Neuronal stem cell (in vitro differentiated cells): ENCODE measurements at regions not wholly inside any gene's neighbourhood (a gene's known extent, or its start where the extent isn't known, plus 50 kb on each side); places are given as distances from the start of the nearest gene placed in this dataset.
"Not testable (repeated sequence)": the region's sequence is repeated elsewhere in the genome, so short reads cannot be mapped to it uniquely, and the experiment has no call there.

Source experiments
- DNase-seq: peaks from one replicate; pipeline ENCODE4 v3.0.0-alpha.2; 2013; ENCODE audit warnings: low spot score
- H2AFZ ChIP-seq: one replicate; pipeline ENCODE4 v1.6.1; 2013; ENCODE audit warnings: mild to moderate bottlenecking, low read length, inconsistent platforms
- H2AK5ac ChIP-seq: 2 replicates; pipeline ENCODE4 v1.6.1; 2013; ENCODE audit warnings: low read depth, mild to moderate bottlenecking, inconsistent platforms, low read length, moderate library complexity, mixed read lengths
- H2BK120ac ChIP-seq: 2 replicates; pipeline ENCODE4 v1.6.1; 2013; ENCODE audit warnings: low read depth, mild to moderate bottlenecking, inconsistent platforms, low read length, moderate library complexity, mixed read lengths
- H2BK12ac ChIP-seq: one replicate; pipeline ENCODE4 v1.6.1; 2013; ENCODE audit warnings: low read length, inconsistent platforms
- H2BK15ac ChIP-seq: 2 replicates; pipeline ENCODE4 v1.6.1; 2013; ENCODE audit warnings: mild to moderate bottlenecking, low read length, inconsistent platforms, mixed read lengths
- H2BK5ac ChIP-seq: one replicate; pipeline ENCODE4 v1.6.1; 2013; ENCODE audit warnings: inconsistent platforms, mild to moderate bottlenecking, low read length, moderate library complexity
- H3K14ac ChIP-seq: one replicate; pipeline ENCODE4 v1.6.1; 2013; ENCODE audit warnings: low read length, inconsistent platforms
- H3K18ac ChIP-seq: 2 replicates; pipeline ENCODE4 v1.6.1; 2013; ENCODE audit warnings: low read length, inconsistent platforms
- H3K23ac ChIP-seq: 2 replicates; pipeline ENCODE4 v1.6.1; 2013; ENCODE audit warnings: low read depth, mild to moderate bottlenecking, mixed read lengths, low read length, inconsistent platforms; ENCODE audit not compliant: poor library complexity
- H3K27ac ChIP-seq: replicated peaks from 3 replicates; pipeline ENCODE4 v1.5.1; 2013; ENCODE audit warnings: low read length, inconsistent platforms
- H3K27me3 ChIP-seq, 3 experiments: 2 replicates each; pipeline ENCODE4 v1.6.1; 2013; ENCODE audit warnings: low read length in 3 of 3, mild to moderate bottlenecking in 2 of 3, inconsistent platforms in 1 of 3, low read depth in 1 of 3, mixed read lengths in 1 of 3, moderate library complexity in 1 of 3; ENCODE audit not compliant: control insufficient read depth in 3 of 3, insufficient read depth in 3 of 3
- H3K36me3 ChIP-seq, 2 donors: replicated peaks in 1 of 2; 2 replicates each; pipeline ENCODE4 v1.6.1; 2013; ENCODE audit warnings: low read length in 2 of 2; ENCODE audit not compliant: control insufficient read depth in 2 of 2, insufficient read depth in 2 of 2
- H3K4ac ChIP-seq: 2 replicates; pipeline ENCODE4 v1.6.1; 2013; ENCODE audit warnings: inconsistent platforms, mild to moderate bottlenecking, low read length, moderate library complexity
- H3K4me1 ChIP-seq, 2 donors: 1 replicate in 1 of 2; 2 replicates in 1 of 2; pipeline ENCODE4 v1.6.1; 2013; ENCODE audit warnings: low read length in 2 of 2, low read depth in 1 of 2; ENCODE audit not compliant: control insufficient read depth in 2 of 2, insufficient read depth in 1 of 2
- H3K4me2 ChIP-seq: one replicate; pipeline ENCODE4 v1.6.1; 2013; ENCODE audit warnings: mild to moderate bottlenecking, low read length, inconsistent platforms; ENCODE audit not compliant: insufficient read depth, poor library complexity, severe bottlenecking
- H3K4me3 ChIP-seq, 2 donors: 2 replicates each; pipeline ENCODE4 v1.5.1; 2013; ENCODE audit warnings: low read length in 2 of 2, mild to moderate bottlenecking in 2 of 2, inconsistent platforms in 1 of 2, moderate library complexity in 1 of 2
- H3K79me1 ChIP-seq: one replicate; pipeline ENCODE4 v1.6.1; 2013; ENCODE audit warnings: low read depth, mild to moderate bottlenecking, inconsistent platforms, low read length, moderate library complexity
- H3K9ac ChIP-seq: one replicate; pipeline ENCODE4 v1.6.1; 2013; ENCODE audit warnings: mild to moderate bottlenecking, low read depth, low read length, inconsistent platforms; ENCODE audit not compliant: poor library complexity
- H3K9me3 ChIP-seq, 2 donors: replicated peaks in 1 of 2; 2 replicates each; pipeline versions ENCODE3 to v1.6.1; 2013; ENCODE audit warnings: low read length in 2 of 2, mild to moderate bottlenecking in 2 of 2, inconsistent platforms in 1 of 2, low read depth in 1 of 2, mixed read lengths in 1 of 2, moderate library complexity in 1 of 2; ENCODE audit not compliant: control insufficient read depth in 2 of 2, insufficient read depth in 1 of 2
- H4K8ac ChIP-seq: one replicate; pipeline ENCODE4 v1.6.1; 2013; ENCODE audit warnings: low read depth, mild to moderate bottlenecking, inconsistent platforms, low read length, moderate library complexity
- H4K91ac ChIP-seq: one replicate; pipeline ENCODE4 v1.6.1; 2013; ENCODE audit warnings: low read length, low read depth, mild to moderate bottlenecking, inconsistent platforms; ENCODE audit not compliant: poor library complexity
- WGBS, 2 donors: extraction: QIAGEN DNeasy Blood & Tissue Kit; methylation state at CpG; one replicate each; pipeline ENCODE4 v1.1.7; 2013; ENCODE audit warnings: missing lambda C conversion rate in 2 of 2, mixed read lengths in 1 of 2; ENCODE audit not compliant: insufficient read length in 2 of 2, insufficient replicate concordance in 1 of 2; ENCODE audit errors: extremely low coverage in 2 of 2; 5-methylcytosine and 5-hydroxymethylcytosine counted together

DNA sequence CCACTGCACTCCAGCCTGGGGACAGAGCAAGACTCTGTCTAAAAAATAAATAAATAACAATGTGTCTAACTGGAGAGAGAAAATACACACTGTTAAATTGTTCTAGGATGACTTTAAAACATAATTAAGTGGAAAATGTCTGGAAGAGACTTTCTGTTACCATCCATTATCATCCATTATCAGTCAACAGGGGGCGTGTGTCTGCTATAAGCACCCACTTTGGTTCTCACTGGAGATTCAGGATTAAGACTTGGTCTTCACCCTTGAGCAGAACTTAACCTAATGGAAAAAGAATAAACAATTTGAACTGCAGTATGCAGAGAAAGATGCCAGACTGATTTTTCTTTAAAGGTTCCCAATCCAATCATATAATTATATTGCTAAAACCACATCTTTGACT, 999.8 kb upstream of the GYPC start:
- Histone ChIP-seq H3K4me2 (no peak overlapping the region), H3K14ac (no peak overlapping the region), H3K4me3 (no peak overlapping the region), H2BK5ac (no peak overlapping the region), H3K4me1 (peaks cover 0 to 2% of the 10 kb centered on the region in 2 donors), H4K8ac (no peak overlapping the region), H3K79me1 (no peaks in the 10 kb centered on the region), H2AFZ (no peak overlapping the region), H3K9me3 (no peaks in the 10 kb centered on the region), H3K23ac (no peak overlapping the region), H3K36me3 (no peaks in the 10 kb centered on the region), H2BK12ac (no peak overlapping the region), H3K27me3 (no peaks in the 10 kb centered on the region), H2BK120ac (no peak overlapping the region), H2BK15ac (no peak overlapping the region), H3K4ac (no peak overlapping the region), H3K27ac (no peak overlapping the region), H4K91ac (no peak overlapping the region), H3K9ac (no peak overlapping the region), H2AK5ac (no peak overlapping the region), H3K18ac (no peak overlapping the region)
- WGBS, 2 donors: no CpG with 5 or more reads among the region's 1 CpG
- DNase-seq: no peak

DNA sequence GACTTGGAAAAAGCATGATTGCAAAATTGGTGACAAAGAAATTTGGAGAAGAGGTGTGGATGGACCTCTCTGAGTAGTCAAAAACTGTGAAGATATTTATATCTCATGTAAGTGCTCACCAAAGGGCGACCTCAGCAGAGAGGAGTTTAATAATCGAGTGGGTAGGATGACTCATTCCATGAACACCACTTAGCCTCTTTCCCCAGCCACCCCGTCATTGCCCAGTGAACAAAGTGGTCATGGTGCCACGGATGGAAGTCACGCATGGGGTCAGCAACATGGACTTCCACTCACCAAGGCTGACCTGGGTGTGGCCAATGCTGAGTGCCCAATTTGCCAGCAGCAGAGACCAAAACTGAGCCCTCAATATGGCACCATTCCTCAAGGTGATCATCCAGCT, 997.4 kb upstream of the GYPC start:
- no peaks in the 10 kb centered on the region for H3K27me3 ChIP-seq
- WGBS, 2 donors: no CpG with 5 or more reads among the region's 5 CpGs
- no peaks in the 10 kb centered on the region for H3K36me3 ChIP-seq
- H3K9ac ChIP-seq: no peak overlapping the region
- H3K27ac ChIP-seq: no peak overlapping the region
- no peak overlapping the region for H2BK15ac ChIP-seq
- no peaks in the 10 kb centered on the region for H3K9me3 ChIP-seq
- no peak overlapping the region for H3K18ac ChIP-seq
- no peak overlapping the region for H3K23ac ChIP-seq
- H2AK5ac ChIP-seq: no peak overlapping the region
- H3K4me1 ChIP-seq: no peaks in the 10 kb centered on the region
- no peak overlapping the region for H3K4ac ChIP-seq
- H2BK12ac ChIP-seq: no peak overlapping the region
- no peak overlapping the region for H3K4me3 ChIP-seq
- H2BK5ac ChIP-seq: no peak overlapping the region
- no peak for DNase-seq
- no peak overlapping the region for H2BK120ac ChIP-seq
- H3K4me2 ChIP-seq: no peak overlapping the region
- H3K79me1 ChIP-seq: no peaks in the 10 kb centered on the region
- no peak overlapping the region for H3K14ac ChIP-seq
- H4K91ac ChIP-seq: no peak overlapping the region
- H2AFZ ChIP-seq: no peak overlapping the region
- no peak overlapping the region for H4K8ac ChIP-seq

DNA sequence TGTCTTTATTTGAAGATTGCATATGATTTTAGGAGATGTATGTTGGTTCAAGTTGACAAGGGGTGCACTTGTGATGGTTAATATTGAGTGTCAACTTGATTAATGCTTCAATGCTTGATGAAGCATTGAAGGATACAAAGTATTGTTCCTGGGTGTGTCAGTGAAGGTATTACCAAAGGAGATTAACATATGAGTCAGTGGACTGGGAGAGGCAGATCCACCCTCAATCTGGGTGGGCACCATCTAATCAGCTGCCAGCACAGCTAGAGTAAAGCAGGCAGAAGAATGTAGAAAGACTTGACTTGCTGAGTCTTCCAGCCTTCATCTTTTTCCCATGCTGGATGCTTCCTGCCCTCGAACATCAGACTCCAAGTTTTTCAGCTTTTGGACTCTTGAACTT, 995.6 kb upstream of the GYPC start:
- H4K91ac ChIP-seq, H2BK120ac ChIP-seq, H3K79me1 ChIP-seq, H3K9ac ChIP-seq, H2BK12ac ChIP-seq, H2BK15ac ChIP-seq, H3K36me3 ChIP-seq, H2AK5ac ChIP-seq, H3K9me3 ChIP-seq, H3K14ac ChIP-seq, H3K4me1 ChIP-seq, H3K4ac ChIP-seq, H3K23ac ChIP-seq, H3K27me3 ChIP-seq, H3K4me3 ChIP-seq, H3K18ac ChIP-seq, H2BK5ac ChIP-seq, H3K4me2 ChIP-seq, H3K27ac ChIP-seq, H2AFZ ChIP-seq, DNase-seq, H4K8ac ChIP-seq: not testable (repeated sequence)
- no CpG with 5 or more reads among the region's 1 CpG for WGBS, 2 donors

DNA sequence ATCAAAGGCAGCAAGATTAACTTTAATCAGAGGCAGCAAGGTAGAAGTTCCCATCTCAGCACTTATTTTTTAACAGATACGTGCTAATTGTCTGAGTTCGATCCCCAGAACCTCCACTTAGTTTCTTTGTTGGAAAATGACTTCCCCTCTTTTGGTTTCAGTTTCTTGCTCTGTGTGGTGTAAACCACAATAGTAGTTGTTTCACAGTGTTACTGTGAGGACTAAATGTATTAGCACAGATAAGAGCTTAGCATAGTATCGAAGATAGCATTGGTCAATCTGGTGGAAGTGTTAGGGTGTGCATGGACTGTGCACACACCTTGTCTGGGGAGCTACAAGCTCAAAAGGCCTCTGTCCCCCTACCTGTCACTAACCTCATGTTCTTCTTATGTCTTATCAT, 988.3 kb upstream of the GYPC start:
- Histone ChIP-seq H3K9me3 (no peaks in the 10 kb centered on the region), H2BK15ac (no peak overlapping the region), H2BK12ac (no peak overlapping the region), H3K27me3 (no peaks in the 10 kb centered on the region), H3K18ac (no peak overlapping the region), H3K4me3 (no peak overlapping the region), H3K23ac (no peak overlapping the region), H2AFZ (no peak overlapping the region), H4K8ac (no peak overlapping the region), H3K4me2 (no peak overlapping the region), H3K36me3 (no peaks in the 10 kb centered on the region), H2BK5ac (no peak overlapping the region), H2BK120ac (no peak overlapping the region), H2AK5ac (no peak overlapping the region), H3K14ac (no peak overlapping the region), H3K4me1 (no peaks in the 10 kb centered on the region), H3K27ac (no peak overlapping the region), H4K91ac (no peak overlapping the region), H3K4ac (no peak overlapping the region), H3K79me1 (no peaks in the 10 kb centered on the region), H3K9ac (no peak overlapping the region)
- no peak for DNase-seq
- no CpG with 5 or more reads among the region's 3 CpGs for WGBS, 2 donors
